NCI-H2107 (cell line): ENCODE measurements at regions not wholly inside any gene's neighbourhood (a gene's known extent, or its start where the extent isn't known, plus 50 kb on each side); places are given as distances from the start of the nearest gene placed in this dataset.

ENCODE experiments used
- DNase-seq: peaks from one replicate; lab custom pipeline; 2025; lab: John Stamatoyannopoulos, UW

GRCh38 chr4:32572366-32572765 lies 1852.2 kb downstream of the PCDH7 start:
- no peak for DNase-seq

GRCh38 chr4:32574803-32575202 lies 1854.6 kb downstream of the PCDH7 start:
- no peak for DNase-seq

- DNase-seq, result no peak
Measured at GRCh38 chr4:32589097-32589496, 1868.9 kb downstream of the PCDH7 start.

GRCh38 chr4:32589853-32590252 lies 1869.7 kb downstream of the PCDH7 start:
- no peak for DNase-seq

GRCh38 chr4:32597354-32597753 lies 1877.2 kb downstream of the PCDH7 start:
- DNase-seq, result no peak

- DNase-seq, result no peak
Measured at GRCh38 chr4:32601848-32602247, 1881.7 kb downstream of the PCDH7 start.

- no peak for DNase-seq
Measured at GRCh38 chr4:32607978-32608377, 1887.8 kb downstream of the PCDH7 start.

- DNase-seq, result no peak
Measured at GRCh38 chr4:32624943-32625603, 1904.9 kb downstream of the PCDH7 start.

- DNase-seq, result no peak
Measured at GRCh38 chr4:32625687-32626337, 1905.6 kb downstream of the PCDH7 start.

GRCh38 chr4:32631831-32632230 lies 1911.7 kb downstream of the PCDH7 start:
- DNase-seq, result no peak

GRCh38 chr4:32633421-32633820 lies 1913.3 kb downstream of the PCDH7 start:
- DNase-seq, result no peak

GRCh38 chr4:32645653-32646052 lies 1925.5 kb downstream of the PCDH7 start:
- no peak for DNase-seq

- no peak for DNase-seq
Measured at GRCh38 chr4:32658019-32658418, 1937.8 kb downstream of the PCDH7 start.

GRCh38 chr4:32661229-32661628 lies 1941.1 kb downstream of the PCDH7 start:
- no peak for DNase-seq

GRCh38 chr4:32662803-32663202 lies 1942.6 kb downstream of the PCDH7 start:
- no peak for DNase-seq

- no peak for DNase-seq
Measured at GRCh38 chr4:32672359-32672758, 1952.2 kb downstream of the PCDH7 start.

- no peak for DNase-seq
Measured at GRCh38 chr4:32680946-32681345, 1960.8 kb downstream of the PCDH7 start.

- no peak for DNase-seq
Measured at GRCh38 chr4:32684160-32684559, 1964.0 kb downstream of the PCDH7 start.

GRCh38 chr4:32686123-32686522 lies 1966.0 kb downstream of the PCDH7 start:
- DNase-seq, result no peak

GRCh38 chr4:32689518-32689917 lies 1969.3 kb downstream of the PCDH7 start:
- DNase-seq, result no peak

- no peak for DNase-seq
Measured at GRCh38 chr4:32697281-32697814, 1977.2 kb downstream of the PCDH7 start.

GRCh38 chr4:32700838-32701237 lies 1980.7 kb downstream of the PCDH7 start:
- DNase-seq, result no peak

- DNase-seq, result no peak
Measured at GRCh38 chr4:32706893-32707292, 1986.7 kb downstream of the PCDH7 start.
